AG10803 (cell line): ENCODE measurements at regions not wholly inside any gene's neighbourhood (a gene's known extent, or its start where the extent isn't known, plus 50 kb on each side); places are given as distances from the start of the nearest gene placed in this dataset.

Experiments
- DNase-seq: peaks from one replicate; pipeline ENCODE4 v3.0.0; 2010; ENCODE audit warnings: low read depth
- H3K4me3 ChIP-seq: 2 replicates; pipeline ENCODE4 v1.5.1; 2011; ENCODE audit warnings: mild to moderate bottlenecking, low read length, control low read depth
- TF ChIP-seq, protein P1 (sequence below): conservative IDR thresholded peaks from 2 replicates; pipeline ENCODE4 v1.5.1; 2011; ENCODE audit warnings: mild to moderate bottlenecking, low read length, control low read depth, inconsistent platforms

- TF ChIP-seq, protein P1, sequence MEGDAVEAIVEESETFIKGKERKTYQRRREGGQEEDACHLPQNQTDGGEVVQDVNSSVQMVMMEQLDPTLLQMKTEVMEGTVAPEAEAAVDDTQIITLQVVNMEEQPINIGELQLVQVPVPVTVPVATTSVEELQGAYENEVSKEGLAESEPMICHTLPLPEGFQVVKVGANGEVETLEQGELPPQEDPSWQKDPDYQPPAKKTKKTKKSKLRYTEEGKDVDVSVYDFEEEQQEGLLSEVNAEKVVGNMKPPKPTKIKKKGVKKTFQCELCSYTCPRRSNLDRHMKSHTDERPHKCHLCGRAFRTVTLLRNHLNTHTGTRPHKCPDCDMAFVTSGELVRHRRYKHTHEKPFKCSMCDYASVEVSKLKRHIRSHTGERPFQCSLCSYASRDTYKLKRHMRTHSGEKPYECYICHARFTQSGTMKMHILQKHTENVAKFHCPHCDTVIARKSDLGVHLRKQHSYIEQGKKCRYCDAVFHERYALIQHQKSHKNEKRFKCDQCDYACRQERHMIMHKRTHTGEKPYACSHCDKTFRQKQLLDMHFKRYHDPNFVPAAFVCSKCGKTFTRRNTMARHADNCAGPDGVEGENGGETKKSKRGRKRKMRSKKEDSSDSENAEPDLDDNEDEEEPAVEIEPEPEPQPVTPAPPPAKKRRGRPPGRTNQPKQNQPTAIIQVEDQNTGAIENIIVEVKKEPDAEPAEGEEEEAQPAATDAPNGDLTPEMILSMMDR = no peak
- H3K4me3 ChIP-seq = no peak overlapping the region
- DNase-seq = peak; percentile 62
These were observed 231.9 kb upstream of the SIX2 start for GRCh38 chr2:45241061-45241561.

GRCh38 chr2:45237850-45238542, 228.7 kb upstream of the SIX2 start:
- no peak overlapping the region for H3K4me3 ChIP-seq
- DNase-seq = peak; percentile 96
- TF ChIP-seq, protein P1 = peak; percentile 54

- H3K4me3 ChIP-seq = no peak overlapping the region
- TF ChIP-seq, protein P1 = no peak
- no peak for DNase-seq
These were observed 227.9 kb upstream of the SIX2 start for GRCh38 chr2:45237128-45237527.

- DNase-seq = no peak
- H3K4me3 ChIP-seq = no peak overlapping the region
- TF ChIP-seq, protein P1 = no peak
These were observed 227.0 kb upstream of the SIX2 start for GRCh38 chr2:45236268-45236667.

GRCh38 chr2:45233301-45233700, 224.0 kb upstream of the SIX2 start:
- TF ChIP-seq, protein P1 = no peak
- DNase-seq = peak; percentile 55
- H3K4me3 ChIP-seq = no peak overlapping the region

GRCh38 chr2:45232818-45233217, 223.6 kb upstream of the SIX2 start:
- H3K4me3 ChIP-seq = no peak overlapping the region
- no peak for DNase-seq
- TF ChIP-seq, protein P1 = no peak

DNA sequence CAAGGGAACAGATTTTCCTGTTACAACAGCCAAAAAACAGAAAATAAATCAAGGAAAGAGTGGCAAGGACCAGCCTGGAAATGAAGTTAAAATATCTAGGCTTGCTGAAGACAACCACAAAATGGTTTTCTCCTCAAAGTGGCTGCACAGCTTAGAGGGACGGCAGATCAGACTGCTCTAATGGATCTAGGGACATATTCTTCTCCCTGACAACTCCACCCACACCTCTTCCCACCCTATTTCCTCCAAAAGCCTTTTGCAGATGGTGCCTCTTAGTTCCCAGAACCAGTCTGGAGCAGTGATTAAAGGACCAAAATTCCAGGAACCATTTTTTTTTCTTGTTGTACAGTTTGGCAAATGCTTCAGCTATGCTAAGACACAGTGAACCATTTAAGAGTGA, 220.2 kb upstream of the SIX2 start:
- no peak overlapping the region for H3K4me3 ChIP-seq
- TF ChIP-seq, protein P1 = no peak

More for the DNA sequence above, 220.2 kb upstream of the SIX2 start:
- DNase-seq = no peak
